Upper lobe of left lung (tissue), 6 donors: ENCODE measurements at regions not wholly inside any gene's neighbourhood (a gene's known extent, or its start where the extent isn't known, plus 50 kb on each side); places are given as distances from the start of the nearest gene placed in this dataset.

Source experiments
- ATAC-seq, 2 donors: fragments of 200-7000 bp; cut with Tn5 transposase; one replicate each; pipeline ENCODE4 v1.9.1; 2022; ENCODE audit warnings: mild to moderate bottlenecking in 2 of 2, moderate library complexity in 2 of 2; ENCODE audit not compliant: low FRiP score in 2 of 2
- DNase-seq, 2 donors: peaks; one replicate each; pipeline ENCODE4 v3.0.0-alpha.2; 2019 to 2020
- H3K27ac ChIP-seq, 4 donors: fragments of 200-600 bp; sonication (generic); one replicate each; pipeline ENCODE4 v1.5.1; 2016 to 2019
- H3K27me3 ChIP-seq, 4 donors: fragments of 200-600 bp; sonication (generic); one replicate each; pipeline ENCODE4 v1.5.1; 2017 to 2019
- H3K36me3 ChIP-seq, 4 donors: fragments of 200-600 bp; sonication (generic); one replicate each; pipeline ENCODE4 v1.5.1; 2016 to 2019
- H3K4me1 ChIP-seq, 4 donors: fragments of 200-600 bp; sonication (generic); one replicate each; pipeline ENCODE4 v1.5.1; 2018 to 2019
- H3K4me3 ChIP-seq, 4 donors: fragments of 200-600 bp; sonication (generic); one replicate each; pipeline ENCODE4 v1.5.1; 2017 to 2019; ENCODE audit warnings: mild to moderate bottlenecking in 2 of 4, moderate library complexity in 1 of 4
- H3K9me3 ChIP-seq, 4 donors: fragments of 200-600 bp; sonication (generic); one replicate each; pipeline ENCODE4 v1.5.1; 2018 to 2019
- CTCF ChIP-seq, 6 experiments: fragments of 450-650 bp in 4 of 6; fragments of 200-600 bp in 2 of 6; sonication (generic) in 2 of 6; IDR thresholded peaks; one replicate each; pipeline ENCODE4 v1.5.1; 2016 to 2019; ENCODE audit warnings: antibody characterized with exemption in 6 of 6
- EP300 ChIP-seq, 4 donors: sonication (generic); formaldehyde crosslinking; IDR thresholded peaks; one replicate each; pipeline ENCODE4 v1.5.1; 2017; ENCODE audit warnings: antibody characterized with exemption in 4 of 4, control low read depth in 2 of 4
- POLR2A ChIP-seq, 4 donors: fragments of 450-650 bp; IDR thresholded peaks; one replicate each; pipeline ENCODE4 v1.5.1; 2016 to 2017; ENCODE audit warnings: antibody characterized with exemption in 4 of 4, mild to moderate bottlenecking in 2 of 4
- POLR2AphosphoS5 ChIP-seq, 2 donors: sonication (generic); formaldehyde crosslinking; IDR thresholded peaks; one replicate each; pipeline ENCODE4 v1.5.1; 2017; ENCODE audit warnings: antibody characterized with exemption in 2 of 2
- WGBS, 2 donors: methylation state at CpG; one replicate each; pipeline ENCODE4 v1.1.5; 2017 to 2018; 5-methylcytosine and 5-hydroxymethylcytosine counted together
- donor health status: DM: no; HTN: no; CAD: no; lungs with moderate emphysema.
- donor health status: DM: no; HTN: yes; CAD: no; lungs with severe emphysema.

GRCh38 chr6:141470810-141471209 lies 661.9 kb upstream of the GJE1 start:
- Histone ChIP-seq H3K4me1 (no peaks in the 10 kb centered on the region), H3K27ac (no peak overlapping the region), H3K27me3 (no peaks in the 10 kb centered on the region), H3K36me3 (no peaks in the 10 kb centered on the region), H3K4me3 (no peak overlapping the region), H3K9me3 (no peaks in the 10 kb centered on the region)
- ATAC-seq, result no peak
- TF ChIP-seq CTCF (IDR thresholded peaks at IDR 0.05) (no peak), POLR2AphosphoS5 (IDR thresholded peaks at IDR 0.05) (no peak), EP300 (IDR thresholded peaks at IDR 0.05) (no peak)
- DNase-seq, result no peak
- WGBS, 2 donors, result 88 to 92% methylated on average over 2 of the region's 2 CpGs

- Histone ChIP-seq H3K4me3 (no peak overlapping the region), H3K9me3 (no peaks in the 10 kb centered on the region), H3K27ac (no peak overlapping the region), H3K36me3 (no peaks in the 10 kb centered on the region), H3K4me1 (no peaks in the 10 kb centered on the region), H3K27me3 (no peaks in the 10 kb centered on the region)
- ATAC-seq (no peak), DNase-seq (no peak)
- no peak for TF ChIP-seq EP300 (IDR thresholded peaks at IDR 0.05)
- no peak for TF ChIP-seq POLR2AphosphoS5 (IDR thresholded peaks at IDR 0.05)
- TF ChIP-seq POLR2A (IDR thresholded peaks at IDR 0.05), result no peak
- TF ChIP-seq CTCF (IDR thresholded peaks at IDR 0.05), result no peak
These were observed 664.8 kb upstream of the GJE1 start for GRCh38 chr6:141467881-141468280.

- Histone ChIP-seq H3K9me3 (no peaks in the 10 kb centered on the region), H3K4me1 (no peaks in the 10 kb centered on the region), H3K27me3 (no peaks in the 10 kb centered on the region), H3K27ac (no peak overlapping the region), H3K4me3 (no peak overlapping the region), H3K36me3 (no peaks in the 10 kb centered on the region)
- ATAC-seq, result no peak
- WGBS, 2 donors, result 85% methylated on average over 1 of the region's 1 CpG
- TF ChIP-seq POLR2AphosphoS5 (IDR thresholded peaks at IDR 0.05), result no peak
- TF ChIP-seq EP300 (IDR thresholded peaks at IDR 0.05), result no peak
- no peak for TF ChIP-seq POLR2A (IDR thresholded peaks at IDR 0.05)
- TF ChIP-seq CTCF (IDR thresholded peaks at IDR 0.05), result no peak
- DNase-seq, result no peak
These were observed 665.7 kb upstream of the GJE1 start for GRCh38 chr6:141467041-141467440.

GRCh38 chr6:141464896-141465295 lies 667.8 kb upstream of the GJE1 start:
- Histone ChIP-seq H3K27me3 (no peaks in the 10 kb centered on the region), H3K27ac (no peak overlapping the region), H3K36me3 (no peaks in the 10 kb centered on the region), H3K4me1 (no peaks in the 10 kb centered on the region), H3K4me3 (no peak overlapping the region), H3K9me3 (no peaks in the 10 kb centered on the region)
- 88 to 90% methylated on average over 2 of the region's 2 CpGs for WGBS, 2 donors
- DNase-seq (no peak), ATAC-seq (no peak)
- TF ChIP-seq CTCF (IDR thresholded peaks at IDR 0.05) (no peak), EP300 (IDR thresholded peaks at IDR 0.05) (no peak), POLR2A (IDR thresholded peaks at IDR 0.05) (no peak), POLR2AphosphoS5 (IDR thresholded peaks at IDR 0.05) (no peak)

- Histone ChIP-seq H3K9me3 (no peaks in the 10 kb centered on the region), H3K27ac (no peak overlapping the region), H3K4me1 (no peaks in the 10 kb centered on the region), H3K36me3 (no peaks in the 10 kb centered on the region), H3K27me3 (no peaks in the 10 kb centered on the region), H3K4me3 (no peak overlapping the region)
- no peak for TF ChIP-seq POLR2A (IDR thresholded peaks at IDR 0.05)
- no peak for TF ChIP-seq CTCF (IDR thresholded peaks at IDR 0.05)
- no peak for TF ChIP-seq POLR2AphosphoS5 (IDR thresholded peaks at IDR 0.05)
- TF ChIP-seq EP300 (IDR thresholded peaks at IDR 0.05), result no peak
- no peak for DNase-seq
- WGBS, 2 donors, result 34 to 47% methylated on average over 2 of the region's 2 CpGs
- peak in 1 of 2 donors; percentile 82 for ATAC-seq
These were observed 668.2 kb upstream of the GJE1 start for GRCh38 chr6:141464490-141464889.
